Endothelial cell of umbilical vein (primary cell): ENCODE measurements at regions not wholly inside any gene's neighbourhood (a gene's known extent, or its start where the extent isn't known, plus 50 kb on each side); places are given as distances from the start of the nearest gene placed in this dataset.

Source experiments
- CTCF ChIP-seq, 2 donors: IDR thresholded peaks; 1 replicate in 1 of 2; 2 replicates in 1 of 2; pipeline ENCODE4 v1.5.1; 2011; ENCODE audit warnings: low read length in 2 of 2, mild to moderate bottlenecking in 2 of 2, moderate library complexity in 2 of 2, control low read depth in 1 of 2, inconsistent platforms in 1 of 2, low read depth in 1 of 2; ENCODE audit not compliant: insufficient read depth in 1 of 2; ENCODE audit errors: extremely low read depth in 1 of 2
- POLR2AphosphoS5 ChIP-seq: IDR thresholded peaks from 2 replicates; pipeline ENCODE4 v1.6.1; 2012; ENCODE audit warnings: low read depth, mild to moderate bottlenecking, control low read depth, low read length, moderate library complexity; ENCODE audit not compliant: insufficient read depth

GRCh38 chr17:28256370-28256769 lies 62.6 kb upstream of the TMEM97 start:
- TF ChIP-seq CTCF (IDR thresholded peaks at IDR 0.05; ENCODE audit: extremely low read depth in 1 of 2, insufficient read depth in 1 of 2, low read depth in 1 of 2, low read length in 2 of 2) (no peak), POLR2AphosphoS5 (no peak)
